HG02938 (cell line): ENCODE measurements at regions not wholly inside any gene's neighbourhood (a gene's known extent, or its start where the extent isn't known, plus 50 kb on each side); places are given as distances from the start of the nearest gene placed in this dataset.
A peak's percentile ranks its signal among the peaks of the same experiment; 100 is the strongest.
"Not testable (repeated sequence)": the region's sequence is repeated elsewhere in the genome, so short reads cannot be mapped to it uniquely, and the experiment has no call there.

Source experiments
- ATAC-seq: cut with Tn5 transposase; IDR thresholded peaks from one replicate; pipeline ENCODE4 v1.9.1; 2021; ENCODE audit warnings: mild to moderate bottlenecking, moderate library complexity; ENCODE audit not compliant: unreplicated experiment

GRCh38 chr5:20890936-20891335 lies 902.9 kb upstream of the CDH18 start:
- ATAC-seq, result not testable (repeated sequence)

GRCh38 chr5:20875726-20876125 lies 887.7 kb upstream of the CDH18 start:
- ATAC-seq, result not testable (repeated sequence)

- ATAC-seq, result not testable (repeated sequence)
Measured at GRCh38 chr5:20865892-20866291, 877.9 kb upstream of the CDH18 start.

- no peak for ATAC-seq
Measured at GRCh38 chr5:20833081-20833627, 845.2 kb upstream of the CDH18 start.

- ATAC-seq, result no peak
Measured at GRCh38 chr5:20832204-20833080, 844.4 kb upstream of the CDH18 start.

- not testable (repeated sequence) for ATAC-seq
Measured at GRCh38 chr5:20825951-20826350, 838.0 kb upstream of the CDH18 start.

GRCh38 chr5:20797216-20797615 lies 809.2 kb upstream of the CDH18 start:
- not testable (repeated sequence) for ATAC-seq

GRCh38 chr5:20784755-20785154 lies 796.8 kb upstream of the CDH18 start:
- not testable (repeated sequence) for ATAC-seq

GRCh38 chr5:20783484-20783883 lies 795.5 kb upstream of the CDH18 start:
- ATAC-seq, result not testable (repeated sequence)

- ATAC-seq, result not testable (repeated sequence)
Measured at GRCh38 chr5:20771338-20771737, 783.3 kb upstream of the CDH18 start.

GRCh38 chr5:20765074-20765473 lies 777.1 kb upstream of the CDH18 start:
- not testable (repeated sequence) for ATAC-seq

GRCh38 chr5:20759459-20759858 lies 771.5 kb upstream of the CDH18 start:
- ATAC-seq, result not testable (repeated sequence)

GRCh38 chr5:20752179-20752578 lies 764.2 kb upstream of the CDH18 start:
- ATAC-seq, result not testable (repeated sequence)

- peak; percentile 79 for ATAC-seq
Measured at GRCh38 chr5:20735715-20736114, 747.7 kb upstream of the CDH18 start.

GRCh38 chr5:20732223-20732622 lies 744.2 kb upstream of the CDH18 start:
- not testable (repeated sequence) for ATAC-seq

GRCh38 chr5:20721286-20721685 lies 733.3 kb upstream of the CDH18 start:
- not testable (repeated sequence) for ATAC-seq

- ATAC-seq, result not testable (repeated sequence)
Measured at GRCh38 chr5:20711520-20712155, 723.6 kb upstream of the CDH18 start.

- ATAC-seq, result not testable (repeated sequence)
Measured at GRCh38 chr5:20707634-20708033, 719.6 kb upstream of the CDH18 start.

- ATAC-seq, result no peak
Measured at GRCh38 chr5:20694121-20694520, 706.1 kb upstream of the CDH18 start.

GRCh38 chr5:20692913-20693312 lies 704.9 kb upstream of the CDH18 start:
- ATAC-seq, result no peak

- ATAC-seq, result no peak
Measured at GRCh38 chr5:20683241-20683940, 695.4 kb upstream of the CDH18 start.
